ENCODE measurements at regions not wholly inside any gene's neighbourhood (a gene's known extent, or its start where the extent isn't known, plus 50 kb on each side); places are given as distances from the start of the nearest gene placed in this dataset.
A peak's percentile ranks its signal among the peaks of the same experiment; 100 is the strongest.

DNA sequence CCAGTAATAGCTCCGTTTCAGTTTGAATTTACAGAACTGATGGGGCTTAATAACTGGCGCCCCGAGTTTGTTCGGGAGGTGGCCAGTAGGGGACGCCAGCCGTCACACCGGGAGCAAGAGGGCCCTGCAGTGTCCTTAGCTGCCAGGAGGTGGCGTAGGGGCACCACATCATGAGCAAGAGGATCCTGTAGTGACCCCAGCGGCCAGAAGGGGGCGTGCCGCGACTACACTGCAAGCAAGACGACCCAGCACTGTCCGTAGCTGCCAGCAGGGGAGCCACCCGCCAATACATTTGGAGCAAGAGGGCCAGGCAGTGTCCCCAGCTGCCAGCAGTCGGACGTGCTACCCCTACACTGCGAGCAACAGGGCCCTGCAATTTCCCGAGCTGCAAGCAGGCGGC, 663.7 kb upstream of the B3GAT1 start:
- Histone ChIP-seq H3K9me3 (no peaks in the 10 kb centered on the region), H3K4me1 (no peaks in the 10 kb centered on the region), H3K4me3 (no peak overlapping the region), H3K36me3 (no peaks in the 10 kb centered on the region), H3K27ac (no peak overlapping the region), H3K27me3 (no peaks in the 10 kb centered on the region)
- TF ChIP-seq, protein P1, sequence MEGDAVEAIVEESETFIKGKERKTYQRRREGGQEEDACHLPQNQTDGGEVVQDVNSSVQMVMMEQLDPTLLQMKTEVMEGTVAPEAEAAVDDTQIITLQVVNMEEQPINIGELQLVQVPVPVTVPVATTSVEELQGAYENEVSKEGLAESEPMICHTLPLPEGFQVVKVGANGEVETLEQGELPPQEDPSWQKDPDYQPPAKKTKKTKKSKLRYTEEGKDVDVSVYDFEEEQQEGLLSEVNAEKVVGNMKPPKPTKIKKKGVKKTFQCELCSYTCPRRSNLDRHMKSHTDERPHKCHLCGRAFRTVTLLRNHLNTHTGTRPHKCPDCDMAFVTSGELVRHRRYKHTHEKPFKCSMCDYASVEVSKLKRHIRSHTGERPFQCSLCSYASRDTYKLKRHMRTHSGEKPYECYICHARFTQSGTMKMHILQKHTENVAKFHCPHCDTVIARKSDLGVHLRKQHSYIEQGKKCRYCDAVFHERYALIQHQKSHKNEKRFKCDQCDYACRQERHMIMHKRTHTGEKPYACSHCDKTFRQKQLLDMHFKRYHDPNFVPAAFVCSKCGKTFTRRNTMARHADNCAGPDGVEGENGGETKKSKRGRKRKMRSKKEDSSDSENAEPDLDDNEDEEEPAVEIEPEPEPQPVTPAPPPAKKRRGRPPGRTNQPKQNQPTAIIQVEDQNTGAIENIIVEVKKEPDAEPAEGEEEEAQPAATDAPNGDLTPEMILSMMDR (IDR thresholded peaks at IDR 0.05): no peak
- TF ChIP-seq POLR2A (IDR thresholded peaks at IDR 0.05): no peak
- intact Hi-C loops (cut with DNase I; ENCODE audit: low total_unique reads): no loop called here
- DNase-seq: peak; percentile 48 to 55

- H3K27ac ChIP-seq: no peak overlapping the region
- H3K4me1 ChIP-seq: no peaks in the 10 kb centered on the region
- no peaks in the 10 kb centered on the region for H3K27me3 ChIP-seq
- H3K9me3 ChIP-seq: no peaks in the 10 kb centered on the region
- DNase-seq: no peak
- intact Hi-C loops (cut with DNase I; ENCODE audit: low total_unique reads): no loop called here
- H3K4me3 ChIP-seq: no peak overlapping the region
- no peak for TF ChIP-seq POLR2A (IDR thresholded peaks at IDR 0.05)
- TF ChIP-seq, protein P1 (IDR thresholded peaks at IDR 0.05): no peak
- H3K36me3 ChIP-seq: no peaks in the 10 kb centered on the region
These were observed 662.5 kb upstream of the B3GAT1 start for GRCh38 chr11:135074397-135074998.

- H3K27ac ChIP-seq: no peak overlapping the region
- no peaks in the 10 kb centered on the region for H3K4me1 ChIP-seq
- DNase-seq: no peak
- intact Hi-C loops (cut with DNase I; ENCODE audit: low total_unique reads): no loop called here
- no peak for TF ChIP-seq POLR2A (IDR thresholded peaks at IDR 0.05)
- TF ChIP-seq, protein P1 (IDR thresholded peaks at IDR 0.05): no peak
- H3K36me3 ChIP-seq: no peaks in the 10 kb centered on the region
- no peaks in the 10 kb centered on the region for H3K9me3 ChIP-seq
- H3K4me3 ChIP-seq: no peak overlapping the region
- H3K27me3 ChIP-seq: no peaks in the 10 kb centered on the region
These were observed 661.8 kb upstream of the B3GAT1 start for GRCh38 chr11:135073870-135074269.

DNA sequence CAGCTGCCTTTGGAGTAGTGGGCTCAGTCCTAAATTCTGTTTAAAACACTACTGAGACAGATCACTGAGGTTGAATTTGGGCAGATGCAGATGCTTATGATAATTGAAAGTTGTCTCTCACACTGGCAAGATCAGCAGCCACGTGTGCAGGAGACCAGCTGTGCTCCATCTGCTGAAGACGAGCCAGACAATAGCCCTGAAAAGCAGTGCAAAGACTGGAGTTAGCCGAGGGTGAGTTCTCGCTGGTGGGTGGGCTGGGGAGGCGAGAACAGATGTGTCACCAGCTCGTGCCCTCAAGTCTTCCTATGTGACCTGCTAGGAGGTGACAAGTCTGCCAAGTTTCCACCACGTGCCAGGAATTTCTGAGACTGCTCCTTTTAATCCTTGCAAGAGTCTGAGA, 661.3 kb upstream of the B3GAT1 start:
- no peaks in the 10 kb centered on the region for H3K36me3 ChIP-seq
- H3K27me3 ChIP-seq: no peaks in the 10 kb centered on the region
- no peaks in the 10 kb centered on the region for H3K4me1 ChIP-seq
- no peak for TF ChIP-seq POLR2A (IDR thresholded peaks at IDR 0.05)
- TF ChIP-seq, protein P1 (IDR thresholded peaks at IDR 0.05): no peak
- no peak for DNase-seq
- H3K27ac ChIP-seq: no peak overlapping the region
- intact Hi-C loops (cut with DNase I; ENCODE audit: low total_unique reads): no loop called here
- H3K9me3 ChIP-seq: no peaks in the 10 kb centered on the region
- no peak overlapping the region for H3K4me3 ChIP-seq

DNA sequence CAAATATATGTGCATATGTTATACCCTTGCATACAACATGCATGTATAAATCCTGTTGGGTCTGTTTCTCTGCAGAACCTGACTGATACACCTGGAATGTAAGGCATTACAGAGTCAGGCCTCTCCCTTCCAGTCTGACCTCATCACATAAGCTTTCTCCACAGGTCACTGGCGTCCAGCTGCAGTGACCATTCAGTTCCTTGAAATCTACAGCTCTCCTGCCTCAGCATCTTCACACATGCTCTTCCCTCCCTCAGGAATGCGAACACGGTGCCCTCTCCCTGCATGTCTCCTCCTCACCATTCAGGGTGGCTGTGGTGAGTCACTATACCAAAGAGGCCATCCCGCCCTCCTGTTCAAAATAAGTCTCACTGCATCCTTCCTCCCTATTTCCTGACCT, 657.8 kb upstream of the B3GAT1 start:
- Histone ChIP-seq H3K4me3 (no peak overlapping the region), H3K4me1 (no peaks in the 10 kb centered on the region), H3K36me3 (no peaks in the 10 kb centered on the region), H3K9me3 (no peaks in the 10 kb centered on the region), H3K27me3 (no peaks in the 10 kb centered on the region), H3K27ac (no peak overlapping the region)
- intact Hi-C loops (cut with DNase I; ENCODE audit: low total_unique reads): no loop called here
- DNase-seq: no peak
- TF ChIP-seq, protein P1 (IDR thresholded peaks at IDR 0.05): no peak
- no peak for TF ChIP-seq POLR2A (IDR thresholded peaks at IDR 0.05)

Measured in uterus (tissue), 3 donors.